NCI-H748 (cell line): ENCODE measurements at regions not wholly inside any gene's neighbourhood (a gene's known extent, or its start where the extent isn't known, plus 50 kb on each side); places are given as distances from the start of the nearest gene placed in this dataset.

Source experiments
- DNase-seq: peaks from one replicate; lab custom pipeline; 2025; ENCODE audit not compliant: unreplicated experiment; lab: John Stamatoyannopoulos, UW

DNA sequence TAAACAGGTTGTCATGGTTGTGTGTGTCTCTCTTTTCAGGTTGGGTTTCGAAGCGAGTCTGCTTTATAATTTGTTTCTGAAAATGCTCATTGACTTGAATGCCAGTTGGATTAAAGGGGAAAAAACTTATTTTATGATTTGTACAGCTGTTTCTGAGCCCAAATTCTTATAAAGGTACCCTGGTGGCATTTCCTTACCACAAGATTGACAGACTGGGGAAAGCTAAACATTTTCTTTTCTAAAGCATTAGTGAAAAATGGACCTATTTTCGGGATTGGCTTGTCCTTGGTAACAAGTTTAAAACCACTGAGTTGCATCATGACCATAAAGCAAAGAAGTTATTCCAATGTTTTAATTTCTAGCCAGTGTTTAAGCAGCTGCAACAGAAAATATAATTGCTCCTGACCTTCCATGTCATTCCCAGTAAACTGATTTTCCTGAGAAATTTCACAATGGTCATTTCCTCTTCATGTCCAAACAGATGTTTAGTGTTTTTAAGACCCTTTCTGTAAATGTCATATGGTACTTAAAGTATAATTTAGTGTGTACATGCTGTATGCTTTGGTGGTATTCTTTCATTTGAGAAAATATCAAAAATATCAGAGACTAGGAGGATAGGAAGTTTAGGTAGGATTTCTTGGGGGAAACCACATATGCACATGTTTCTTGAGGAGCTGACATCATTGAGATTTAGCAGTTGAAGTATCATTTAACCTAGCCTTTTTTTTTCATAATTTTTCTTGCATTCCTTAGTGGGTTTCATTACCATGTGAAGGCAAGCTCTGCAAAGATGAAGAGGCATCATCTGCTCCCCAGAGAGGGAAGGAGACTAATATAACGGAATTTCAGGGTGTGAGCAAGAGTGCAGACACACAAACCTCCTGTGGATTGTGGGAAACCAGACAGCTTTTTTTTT is 667.1 kb upstream of the RGMB start:
- no peak for DNase-seq

DNA sequence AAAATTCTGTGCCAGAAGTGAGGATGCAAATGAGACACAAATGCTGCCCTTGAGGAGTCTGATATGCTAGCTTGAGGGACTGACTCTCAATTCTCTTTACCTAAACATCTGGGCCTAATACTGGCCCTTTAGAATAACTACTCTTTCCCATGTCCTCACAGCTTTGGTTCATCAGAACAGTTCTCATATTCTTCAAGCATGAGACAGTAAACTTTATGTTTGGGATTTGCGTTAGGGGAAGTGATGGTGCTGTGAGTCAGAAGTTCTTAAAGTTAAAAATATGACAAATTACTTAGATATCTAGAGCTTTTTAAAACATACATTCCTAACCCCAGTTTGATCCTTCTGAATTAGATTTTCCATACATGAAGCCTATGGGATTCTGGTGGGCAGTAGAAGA is 665.0 kb upstream of the RGMB start:
- no peak for DNase-seq

DNA sequence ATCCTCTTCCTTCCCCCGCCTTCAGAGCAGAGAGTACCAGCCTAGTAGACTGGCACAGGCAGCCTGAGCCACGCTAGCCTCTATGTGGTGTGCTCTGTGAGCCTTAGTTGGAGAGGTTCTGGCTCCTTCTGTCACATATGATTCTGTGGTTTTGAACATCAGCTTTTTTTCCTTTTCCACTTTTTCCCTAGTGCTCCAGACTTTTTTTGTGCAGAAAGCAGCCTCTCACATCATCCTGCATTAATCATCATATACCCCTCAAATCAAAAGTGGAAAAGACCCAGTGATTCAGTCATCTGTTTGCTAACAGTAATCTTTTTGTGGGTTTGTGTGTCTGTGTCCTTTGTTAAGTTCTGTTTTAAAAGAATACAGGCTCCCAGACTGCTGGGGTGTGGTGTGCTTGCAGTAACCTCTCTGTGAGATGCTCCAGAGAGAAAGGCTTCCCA is 663.9 kb upstream of the RGMB start:
- no peak for DNase-seq

DNA sequence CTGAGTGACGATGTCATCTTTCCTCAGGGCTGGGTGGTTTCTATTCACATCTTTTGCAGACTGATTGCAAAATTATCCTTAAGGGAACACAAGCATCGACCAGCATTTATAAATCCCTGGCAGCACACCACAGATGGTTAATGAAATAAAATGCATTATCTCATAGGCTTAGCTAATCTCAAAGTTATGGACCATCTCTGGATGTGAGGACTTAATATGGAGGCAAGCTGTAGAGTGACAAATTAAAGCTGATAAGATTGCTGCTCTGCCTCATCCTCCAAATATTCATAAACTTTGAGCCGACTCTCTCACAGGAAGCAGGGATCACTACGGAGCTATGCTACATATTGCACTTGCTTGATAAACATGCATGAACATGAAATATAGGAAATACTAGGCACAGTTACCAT is 663.2 kb upstream of the RGMB start:
- DNase-seq = no peak

DNA sequence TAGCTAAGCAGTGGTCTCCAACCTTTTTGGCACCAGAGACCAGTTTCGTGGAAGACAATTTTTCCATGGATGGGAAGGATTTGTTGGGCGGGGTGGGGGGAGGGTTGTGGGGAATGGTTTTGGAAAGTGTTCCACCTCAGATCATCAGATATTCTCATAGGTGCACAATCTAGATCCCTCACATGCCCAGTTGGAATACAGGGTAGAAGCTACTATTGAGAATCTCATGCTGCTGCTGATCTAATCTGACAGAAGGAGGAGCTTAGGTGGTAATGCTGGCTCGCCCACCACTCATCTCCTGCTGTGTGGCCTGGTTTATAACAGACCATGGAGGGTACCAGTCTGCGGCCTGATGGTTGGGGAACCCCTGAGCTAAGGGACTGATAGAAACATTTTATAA is 662.7 kb upstream of the RGMB start:
- no peak for DNase-seq

DNA sequence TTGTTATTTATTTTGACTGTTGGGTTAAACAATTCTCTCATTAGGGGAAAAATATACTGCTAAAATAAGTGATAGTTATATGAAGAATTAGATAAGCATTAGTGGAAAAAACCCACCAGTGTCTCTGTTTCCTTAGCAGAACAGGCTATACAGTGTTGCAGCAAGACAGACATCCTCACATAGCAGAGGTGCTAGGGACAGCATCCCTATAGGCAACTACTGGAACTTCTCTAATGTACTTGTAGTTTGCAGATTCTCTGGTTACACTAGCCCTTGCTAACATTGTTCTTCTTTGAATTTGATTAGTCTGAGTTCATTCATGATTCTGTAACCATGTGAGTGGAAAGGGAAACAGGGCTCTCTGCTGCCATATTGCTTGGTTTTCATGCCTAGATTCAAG is 661.8 kb upstream of the RGMB start:
- DNase-seq = no peak

DNA sequence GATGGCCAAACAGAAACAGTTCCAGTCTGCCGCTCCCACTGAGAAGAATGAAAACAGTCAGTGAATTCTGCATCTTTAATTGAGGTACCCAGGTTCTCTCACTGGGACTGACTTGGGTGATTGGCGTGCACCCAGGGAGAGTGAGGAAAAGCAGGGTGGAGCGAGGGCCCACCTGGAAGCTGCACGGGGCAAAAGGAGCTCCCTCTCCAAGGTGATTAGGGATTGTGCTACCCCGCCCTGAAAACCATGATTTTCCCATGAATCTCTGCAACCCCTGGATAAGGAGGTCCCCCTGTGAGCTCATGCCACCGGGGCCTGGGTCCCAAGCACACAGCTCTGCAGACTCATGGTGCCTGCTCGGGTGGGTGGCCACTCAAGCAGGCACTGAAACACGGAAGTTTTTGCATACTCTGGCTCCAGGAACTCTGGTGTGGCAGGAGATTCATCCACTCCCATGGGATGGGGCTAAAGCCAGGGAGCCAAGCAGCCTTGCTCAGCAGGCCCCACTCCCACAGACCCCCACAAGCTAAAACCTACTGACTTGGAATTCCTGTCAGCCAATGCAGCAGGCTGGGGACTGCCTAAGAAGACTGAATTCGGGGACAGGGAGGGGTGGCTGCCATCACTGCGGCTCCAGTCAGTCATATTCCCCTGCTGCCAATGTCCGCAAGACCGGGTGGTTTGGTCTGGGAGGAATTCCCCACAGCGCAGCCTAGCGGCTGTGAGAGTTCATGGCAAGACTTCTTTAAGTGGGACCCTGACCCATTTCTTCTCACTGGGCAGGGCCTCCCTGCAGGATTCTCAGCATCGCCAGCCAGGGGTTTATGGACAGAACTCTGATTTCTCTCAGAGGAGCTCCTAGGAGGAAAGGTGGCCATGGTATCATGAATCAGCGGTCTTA is 652.2 kb upstream of the RGMB start:
- peak; percentile 5 for DNase-seq

DNA sequence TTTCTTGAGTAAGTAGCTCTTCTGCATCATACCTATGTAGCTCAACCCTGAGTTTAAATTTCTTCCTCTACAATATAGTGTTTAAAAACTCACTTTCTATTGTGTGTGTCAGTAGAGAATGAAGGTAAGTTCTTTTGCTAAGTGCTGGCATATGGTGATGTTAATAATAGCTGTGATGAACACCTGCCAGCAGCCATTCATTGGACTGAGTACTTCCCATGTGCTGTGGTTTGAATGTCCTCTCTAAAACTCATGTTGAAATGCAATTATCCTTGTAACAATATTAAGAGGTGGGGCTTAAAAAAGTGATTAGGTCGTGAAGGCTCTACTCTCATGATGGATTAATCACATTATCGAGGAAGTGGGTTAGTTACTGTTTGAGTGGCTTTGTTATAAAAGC is 645.2 kb upstream of the RGMB start:
- peak; percentile 5 for DNase-seq

DNA sequence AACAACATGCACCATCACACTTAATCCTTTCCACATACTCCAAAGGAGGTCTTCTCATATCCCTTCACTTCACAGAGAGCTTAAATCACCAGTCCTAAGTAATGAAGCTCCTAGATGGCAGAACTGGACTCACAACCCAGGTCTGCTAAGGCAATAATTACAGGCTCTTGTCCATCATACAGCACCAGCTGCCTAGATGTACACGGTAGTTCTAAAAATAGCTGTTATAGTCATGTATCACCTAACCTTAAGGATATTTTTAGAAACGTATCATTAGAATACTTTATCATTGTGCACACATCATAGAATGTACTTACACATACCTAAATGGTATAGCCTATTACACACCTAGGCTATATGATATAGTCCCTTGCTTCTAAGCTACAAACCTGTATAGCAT is 644.6 kb upstream of the RGMB start:
- no peak for DNase-seq

DNA sequence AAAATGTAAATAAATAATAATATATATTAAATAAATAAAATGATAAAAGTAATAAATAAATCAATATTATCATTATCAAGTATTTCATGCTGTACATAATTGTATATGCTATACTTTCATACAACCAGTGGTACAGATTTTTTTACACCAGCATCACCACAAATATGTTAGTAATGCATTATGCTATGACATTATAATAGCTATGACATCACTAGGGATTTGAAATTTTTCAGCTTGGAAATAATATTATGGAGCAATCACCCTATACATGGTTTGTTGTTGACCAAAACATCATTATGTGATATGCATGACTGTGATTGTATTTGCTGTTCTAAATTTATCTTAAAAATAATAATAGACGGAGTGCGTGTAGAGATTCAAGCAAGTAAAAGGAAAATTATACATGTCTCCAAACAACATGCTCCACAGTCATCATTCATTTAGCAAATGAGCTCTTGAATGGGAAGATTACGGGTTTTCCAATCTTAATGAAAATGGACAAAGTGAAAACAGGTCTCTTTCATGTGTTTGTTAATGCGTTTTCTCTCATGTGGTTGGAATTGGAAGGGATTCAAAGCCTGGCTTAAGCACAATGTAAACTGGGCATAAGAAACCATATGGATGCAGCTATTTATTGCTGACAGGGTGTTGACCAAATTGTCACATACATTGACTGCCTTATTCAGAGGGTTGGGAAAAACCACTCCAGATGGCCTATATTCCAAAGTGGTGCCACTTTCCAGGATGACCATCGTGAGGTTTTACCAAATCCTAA is 643.0 kb upstream of the RGMB start:
- no peak for DNase-seq

DNA sequence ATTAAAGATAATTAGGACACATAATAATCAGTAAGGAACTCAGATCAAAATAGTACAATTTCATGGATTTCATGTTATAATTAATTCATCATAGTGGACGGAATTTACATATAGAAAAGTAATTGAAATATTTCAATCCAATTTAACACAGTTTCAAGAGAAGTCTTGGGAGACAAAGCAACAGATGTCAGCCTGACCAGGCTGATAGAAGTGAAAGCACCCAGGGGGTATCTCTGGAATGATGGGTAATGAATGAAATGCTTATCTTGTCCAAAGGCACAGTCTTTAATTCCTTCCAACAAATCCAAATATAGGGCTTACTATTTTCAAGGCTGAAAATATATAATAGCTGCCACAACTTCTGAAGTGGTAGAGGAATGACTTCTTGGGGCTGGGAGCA is 629.3 kb upstream of the RGMB start:
- no peak for DNase-seq

DNA sequence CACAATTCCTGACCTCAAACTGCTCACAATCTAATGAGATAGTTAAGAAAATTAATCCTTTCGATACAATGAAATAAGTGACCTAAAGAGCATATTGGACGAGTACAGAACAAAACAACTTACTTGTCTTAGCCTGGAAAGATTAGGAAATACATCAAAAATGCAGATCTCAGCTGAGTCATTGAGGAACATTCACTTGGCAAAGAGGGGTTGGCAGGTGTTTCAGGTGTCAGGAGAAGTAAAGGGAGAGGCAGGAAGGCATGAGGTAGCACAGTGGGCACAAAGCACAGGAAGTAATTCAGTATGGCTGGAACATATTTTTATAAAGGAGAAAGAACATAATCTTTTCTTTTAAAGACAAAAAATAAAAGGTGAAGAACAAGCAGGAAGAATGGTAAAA is 628.8 kb upstream of the RGMB start:
- DNase-seq = no peak

DNA sequence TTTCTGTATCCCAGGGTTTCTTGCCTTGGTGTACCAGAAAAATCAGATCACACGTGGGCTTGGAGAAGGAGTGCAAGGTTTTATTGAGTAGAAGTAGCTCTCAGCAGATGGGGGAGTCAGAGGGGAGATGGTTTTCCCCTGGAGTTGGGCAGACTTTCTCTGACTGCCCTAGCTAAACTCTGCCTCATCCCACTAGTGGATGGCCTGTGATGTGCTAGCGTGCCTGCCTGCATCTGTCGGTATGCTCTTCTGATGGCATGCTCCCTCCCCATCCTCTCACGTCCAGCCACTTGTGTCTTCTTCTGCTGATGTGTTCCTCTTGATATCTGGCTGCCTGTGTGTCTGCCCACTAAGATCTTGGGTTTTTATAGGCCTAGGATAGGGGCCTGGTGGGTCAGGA is 616.1 kb upstream of the RGMB start:
- DNase-seq = no peak

DNA sequence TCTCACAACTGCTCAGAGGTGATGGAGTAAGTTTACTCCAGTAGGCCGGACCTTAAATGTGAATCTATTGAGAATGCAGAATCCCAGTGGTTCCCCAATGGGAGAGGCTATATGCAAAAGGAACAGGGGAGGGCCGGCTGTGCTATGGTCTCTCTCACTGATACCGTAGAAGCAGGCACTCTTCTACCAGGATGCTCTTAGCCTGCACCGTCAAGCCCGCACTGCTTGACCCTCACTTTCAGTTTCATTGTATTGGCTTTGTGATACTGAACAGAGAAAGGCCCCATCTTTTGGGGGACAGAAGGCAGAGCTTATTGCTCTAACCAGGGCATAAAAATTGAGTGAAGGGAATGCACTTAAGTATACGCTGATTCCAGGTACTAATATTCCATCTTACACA is 615.0 kb upstream of the RGMB start:
- DNase-seq = no peak

DNA sequence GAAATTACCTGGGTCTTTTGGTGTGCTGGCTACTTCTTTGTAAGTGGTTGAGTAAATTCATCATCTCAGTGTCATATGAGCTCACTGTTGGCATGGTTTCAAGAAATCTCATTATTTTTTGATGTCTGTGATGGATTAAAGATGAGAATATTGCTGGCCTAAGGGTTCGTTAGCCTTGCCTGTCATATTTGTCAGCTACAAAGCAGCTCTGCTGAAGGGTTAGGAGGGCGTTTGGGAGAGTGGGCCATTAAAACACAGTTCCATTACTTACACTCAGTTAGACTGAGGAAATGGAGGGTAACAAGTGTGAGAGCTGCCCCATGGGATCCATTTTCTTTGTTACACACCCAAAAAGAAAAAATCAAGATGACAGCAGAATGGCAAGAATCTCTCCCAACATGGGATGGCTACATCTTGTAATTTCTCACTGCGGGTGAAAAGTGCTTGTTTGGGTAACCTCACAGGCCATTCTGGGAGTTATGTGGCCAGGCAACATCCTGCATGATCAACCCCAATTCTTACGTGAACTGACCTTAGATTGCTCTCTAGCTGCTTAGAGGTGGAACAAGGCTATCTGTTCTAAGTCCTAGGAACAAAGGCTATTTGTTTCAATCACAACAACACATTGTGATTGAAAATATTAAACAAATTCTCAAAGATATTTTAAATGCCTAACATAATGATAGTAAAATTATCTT is 609.5 kb upstream of the RGMB start:
- DNase-seq = peak; percentile 0

DNA sequence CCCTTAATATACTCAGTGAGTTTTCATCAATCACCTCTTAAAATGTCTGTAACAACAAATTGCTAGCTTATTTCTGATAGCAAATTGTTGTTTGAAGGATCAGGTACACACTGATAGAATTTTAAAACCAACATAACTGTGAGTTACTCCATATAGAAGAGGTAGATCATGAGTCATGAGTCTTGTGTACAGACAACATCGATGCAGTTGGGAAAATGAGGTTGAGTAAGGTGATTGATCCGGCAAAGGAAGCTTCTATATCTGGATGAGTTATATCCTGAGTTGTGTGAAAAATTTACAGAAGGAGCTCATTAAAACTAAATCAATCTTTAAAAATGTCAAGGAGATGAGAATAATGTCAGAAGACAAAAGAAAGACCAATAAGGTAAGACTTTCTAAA is 604.6 kb upstream of the RGMB start:
- no peak for DNase-seq

DNA sequence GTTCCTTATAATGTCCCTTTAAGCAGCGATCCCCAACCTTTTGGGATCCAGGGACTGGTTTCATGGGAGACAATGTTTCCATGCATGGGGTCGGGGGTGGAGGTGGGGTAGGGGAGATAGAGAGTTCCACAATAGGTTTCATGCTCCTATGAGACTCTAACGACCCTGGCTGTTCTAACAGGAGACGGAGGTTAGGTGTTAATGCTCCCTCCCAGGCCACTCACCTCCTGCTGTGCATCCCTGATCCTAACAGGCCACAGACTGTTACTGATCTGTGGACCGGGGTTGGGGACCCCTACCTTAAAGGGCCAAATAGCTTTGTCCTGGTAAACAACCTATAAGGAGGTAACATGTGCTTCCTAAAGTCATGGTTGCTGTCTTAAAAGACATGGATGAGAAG is 602.5 kb upstream of the RGMB start:
- no peak for DNase-seq

DNA sequence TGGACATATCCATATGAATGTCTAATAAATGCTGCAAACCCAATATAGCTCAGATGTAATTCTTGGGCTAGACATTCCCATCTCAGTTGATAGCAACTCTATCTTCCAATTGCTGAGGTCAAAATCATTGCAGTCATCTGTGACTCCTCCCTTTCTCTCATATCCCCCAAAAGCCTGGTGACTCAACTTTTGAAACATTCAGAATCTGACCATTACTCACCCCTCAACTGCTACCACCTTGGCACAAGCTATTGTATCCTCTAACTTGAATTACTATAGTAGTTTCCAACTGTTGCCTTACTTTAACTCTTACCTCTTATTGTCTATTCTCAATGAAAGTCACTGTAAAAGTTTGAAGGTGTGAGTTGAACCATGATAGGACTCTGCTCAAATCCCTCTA is 600.1 kb upstream of the RGMB start:
- no peak for DNase-seq

DNA sequence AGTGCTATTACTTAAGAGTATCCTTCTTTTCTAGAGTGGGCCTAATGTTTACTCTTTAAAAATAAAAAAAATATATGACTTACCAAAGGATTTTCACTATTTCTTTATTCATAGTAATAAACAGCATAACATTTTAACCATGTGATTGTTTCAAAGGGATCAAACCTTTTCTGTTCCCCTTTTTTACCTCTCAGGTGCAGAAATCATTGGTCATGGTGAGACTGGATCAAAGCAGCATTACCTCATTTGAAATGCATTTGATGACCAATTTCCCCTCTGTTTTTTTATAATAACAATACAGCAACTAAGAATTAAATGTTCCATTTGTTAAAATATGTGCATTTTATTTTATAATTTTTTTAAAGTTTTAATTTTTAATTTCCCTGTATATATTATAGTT is 598.0 kb upstream of the RGMB start:
- no peak for DNase-seq
